Neuronal stem cell (in vitro differentiated cells): ENCODE measurements at regions not wholly inside any gene's neighbourhood (a gene's known extent, or its start where the extent isn't known, plus 50 kb on each side); places are given as distances from the start of the nearest gene placed in this dataset.

ENCODE experiments used
- DNase-seq: peaks from one replicate; pipeline ENCODE4 v3.0.0-alpha.2; 2013; ENCODE audit warnings: low spot score
- H2AFZ ChIP-seq: one replicate; pipeline ENCODE4 v1.6.1; 2013; ENCODE audit warnings: mild to moderate bottlenecking, low read length, inconsistent platforms
- H2AK5ac ChIP-seq: 2 replicates; pipeline ENCODE4 v1.6.1; 2013; ENCODE audit warnings: low read depth, mild to moderate bottlenecking, inconsistent platforms, low read length, moderate library complexity, mixed read lengths
- H2BK120ac ChIP-seq: 2 replicates; pipeline ENCODE4 v1.6.1; 2013; ENCODE audit warnings: low read depth, mild to moderate bottlenecking, inconsistent platforms, low read length, moderate library complexity, mixed read lengths
- H2BK12ac ChIP-seq: one replicate; pipeline ENCODE4 v1.6.1; 2013; ENCODE audit warnings: low read length, inconsistent platforms
- H2BK15ac ChIP-seq: 2 replicates; pipeline ENCODE4 v1.6.1; 2013; ENCODE audit warnings: mild to moderate bottlenecking, low read length, inconsistent platforms, mixed read lengths
- H2BK5ac ChIP-seq: one replicate; pipeline ENCODE4 v1.6.1; 2013; ENCODE audit warnings: inconsistent platforms, mild to moderate bottlenecking, low read length, moderate library complexity
- H3K14ac ChIP-seq: one replicate; pipeline ENCODE4 v1.6.1; 2013; ENCODE audit warnings: low read length, inconsistent platforms
- H3K18ac ChIP-seq: 2 replicates; pipeline ENCODE4 v1.6.1; 2013; ENCODE audit warnings: low read length, inconsistent platforms
- H3K23ac ChIP-seq: 2 replicates; pipeline ENCODE4 v1.6.1; 2013; ENCODE audit warnings: low read depth, mild to moderate bottlenecking, mixed read lengths, low read length, inconsistent platforms; ENCODE audit not compliant: poor library complexity
- H3K27ac ChIP-seq: replicated peaks from 3 replicates; pipeline ENCODE4 v1.5.1; 2013; ENCODE audit warnings: low read length, inconsistent platforms
- H3K27me3 ChIP-seq, 3 experiments: 2 replicates each; pipeline ENCODE4 v1.6.1; 2013; ENCODE audit warnings: low read length in 3 of 3, mild to moderate bottlenecking in 2 of 3, inconsistent platforms in 1 of 3, low read depth in 1 of 3, mixed read lengths in 1 of 3, moderate library complexity in 1 of 3; ENCODE audit not compliant: control insufficient read depth in 3 of 3, insufficient read depth in 3 of 3
- H3K36me3 ChIP-seq, 2 donors: replicated peaks in 1 of 2; 2 replicates each; pipeline ENCODE4 v1.6.1; 2013; ENCODE audit warnings: low read length in 2 of 2; ENCODE audit not compliant: control insufficient read depth in 2 of 2, insufficient read depth in 2 of 2
- H3K4ac ChIP-seq: 2 replicates; pipeline ENCODE4 v1.6.1; 2013; ENCODE audit warnings: inconsistent platforms, mild to moderate bottlenecking, low read length, moderate library complexity
- H3K4me1 ChIP-seq, 2 donors: 1 replicate in 1 of 2; 2 replicates in 1 of 2; pipeline ENCODE4 v1.6.1; 2013; ENCODE audit warnings: low read length in 2 of 2, low read depth in 1 of 2; ENCODE audit not compliant: control insufficient read depth in 2 of 2, insufficient read depth in 1 of 2
- H3K4me2 ChIP-seq: one replicate; pipeline ENCODE4 v1.6.1; 2013; ENCODE audit warnings: mild to moderate bottlenecking, low read length, inconsistent platforms; ENCODE audit not compliant: insufficient read depth, poor library complexity, severe bottlenecking
- H3K4me3 ChIP-seq, 2 donors: 2 replicates each; pipeline ENCODE4 v1.5.1; 2013; ENCODE audit warnings: low read length in 2 of 2, mild to moderate bottlenecking in 2 of 2, inconsistent platforms in 1 of 2, moderate library complexity in 1 of 2
- H3K79me1 ChIP-seq: one replicate; pipeline ENCODE4 v1.6.1; 2013; ENCODE audit warnings: low read depth, mild to moderate bottlenecking, inconsistent platforms, low read length, moderate library complexity
- H3K9ac ChIP-seq: one replicate; pipeline ENCODE4 v1.6.1; 2013; ENCODE audit warnings: mild to moderate bottlenecking, low read depth, low read length, inconsistent platforms; ENCODE audit not compliant: poor library complexity
- H3K9me3 ChIP-seq, 2 donors: replicated peaks in 1 of 2; 2 replicates each; pipeline versions ENCODE3 to v1.6.1; 2013; ENCODE audit warnings: low read length in 2 of 2, mild to moderate bottlenecking in 2 of 2, inconsistent platforms in 1 of 2, low read depth in 1 of 2, mixed read lengths in 1 of 2, moderate library complexity in 1 of 2; ENCODE audit not compliant: control insufficient read depth in 2 of 2, insufficient read depth in 1 of 2
- H4K8ac ChIP-seq: one replicate; pipeline ENCODE4 v1.6.1; 2013; ENCODE audit warnings: low read depth, mild to moderate bottlenecking, inconsistent platforms, low read length, moderate library complexity
- H4K91ac ChIP-seq: one replicate; pipeline ENCODE4 v1.6.1; 2013; ENCODE audit warnings: low read length, low read depth, mild to moderate bottlenecking, inconsistent platforms; ENCODE audit not compliant: poor library complexity
- WGBS, 2 donors: extraction: QIAGEN DNeasy Blood & Tissue Kit; methylation state at CpG; one replicate each; pipeline ENCODE4 v1.1.7; 2013; ENCODE audit warnings: missing lambda C conversion rate in 2 of 2, mixed read lengths in 1 of 2; ENCODE audit not compliant: insufficient read length in 2 of 2, insufficient replicate concordance in 1 of 2; ENCODE audit errors: extremely low coverage in 2 of 2; 5-methylcytosine and 5-hydroxymethylcytosine counted together

DNA sequence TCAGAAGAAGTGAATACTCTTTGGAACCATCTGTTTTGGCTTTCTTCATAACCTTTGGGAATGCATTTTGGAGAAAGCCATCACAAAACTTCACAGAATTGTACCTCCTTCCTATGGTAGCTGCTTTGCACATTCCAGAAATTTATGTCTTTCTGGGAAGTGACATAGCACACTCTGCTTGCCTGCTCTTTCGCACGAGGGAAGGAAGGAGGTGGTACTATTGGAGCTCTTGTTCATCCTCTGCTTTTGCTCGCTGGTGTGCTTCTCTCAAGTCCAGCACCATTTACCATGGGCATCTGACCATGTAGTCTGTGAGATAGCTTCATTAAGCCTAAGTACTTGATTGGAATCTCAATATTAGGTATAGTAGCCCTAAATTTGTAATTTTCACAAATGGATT, 473.3 kb upstream of the SLC35B3 start:
- no peaks in the 10 kb centered on the region for H3K36me3 ChIP-seq
- peaks cover 0 to 1% of the 10 kb centered on the region in 2 donors for H3K9me3 ChIP-seq
- DNase-seq: no peak
- no peak overlapping the region for H3K4me3 ChIP-seq
- H3K27ac ChIP-seq: no peak overlapping the region
- no peak overlapping the region for H2AFZ ChIP-seq
- no peak overlapping the region for H2AK5ac ChIP-seq
- no CpG with 5 or more reads among the region's 3 CpGs for WGBS, 2 donors
- no peak overlapping the region for H3K18ac ChIP-seq
- no peaks in the 10 kb centered on the region for H3K4me1 ChIP-seq
- H4K91ac ChIP-seq: no peak overlapping the region
- no peak overlapping the region for H2BK120ac ChIP-seq
- H4K8ac ChIP-seq: no peak overlapping the region
- H3K4ac ChIP-seq: no peak overlapping the region
- no peak overlapping the region for H3K23ac ChIP-seq
- H3K79me1 ChIP-seq: no peaks in the 10 kb centered on the region
- H3K9ac ChIP-seq: no peak overlapping the region
- H2BK5ac ChIP-seq: no peak overlapping the region
- no peak overlapping the region for H2BK12ac ChIP-seq
- no peaks in the 10 kb centered on the region for H3K27me3 ChIP-seq
- H3K4me2 ChIP-seq: no peak overlapping the region
- no peak overlapping the region for H2BK15ac ChIP-seq
- H3K14ac ChIP-seq: no peak overlapping the region

DNA sequence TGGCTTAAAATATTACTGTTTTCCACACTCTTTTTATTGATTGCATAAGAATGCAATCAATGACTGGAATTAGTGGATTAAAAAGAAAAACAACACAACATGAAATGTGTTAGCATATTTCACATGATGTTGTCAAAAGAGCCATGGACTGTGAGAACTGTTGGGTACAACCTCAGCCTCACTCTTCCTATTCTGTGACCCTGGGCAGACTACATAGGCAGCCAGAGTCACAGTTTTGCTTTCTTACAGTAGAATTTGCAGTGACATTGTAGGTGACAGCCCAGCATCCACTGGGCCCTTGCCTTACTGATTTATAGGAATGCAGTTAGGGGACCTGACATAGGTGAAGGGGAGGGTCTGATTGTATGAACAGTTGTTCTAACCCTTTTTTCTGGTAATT, 471.4 kb upstream of the SLC35B3 start:
- Histone ChIP-seq H3K4ac (no peak overlapping the region), H3K27ac (no peak overlapping the region), H3K27me3 (no peaks in the 10 kb centered on the region), H3K14ac (no peak overlapping the region), H2AK5ac (no peak overlapping the region), H3K23ac (no peak overlapping the region), H2BK12ac (no peak overlapping the region), H2BK5ac (no peak overlapping the region), H2AFZ (no peak overlapping the region), H2BK120ac (no peak overlapping the region), H4K8ac (no peak overlapping the region), H3K9me3 (no peaks in the 10 kb centered on the region), H4K91ac (no peak overlapping the region), H3K18ac (no peak overlapping the region), H3K9ac (no peak overlapping the region), H3K36me3 (no peaks in the 10 kb centered on the region), H3K4me3 (no peak overlapping the region), H3K79me1 (no peaks in the 10 kb centered on the region), H3K4me2 (no peak overlapping the region), H3K4me1 (no peaks in the 10 kb centered on the region), H2BK15ac (no peak overlapping the region)
- DNase-seq: no peak

DNA sequence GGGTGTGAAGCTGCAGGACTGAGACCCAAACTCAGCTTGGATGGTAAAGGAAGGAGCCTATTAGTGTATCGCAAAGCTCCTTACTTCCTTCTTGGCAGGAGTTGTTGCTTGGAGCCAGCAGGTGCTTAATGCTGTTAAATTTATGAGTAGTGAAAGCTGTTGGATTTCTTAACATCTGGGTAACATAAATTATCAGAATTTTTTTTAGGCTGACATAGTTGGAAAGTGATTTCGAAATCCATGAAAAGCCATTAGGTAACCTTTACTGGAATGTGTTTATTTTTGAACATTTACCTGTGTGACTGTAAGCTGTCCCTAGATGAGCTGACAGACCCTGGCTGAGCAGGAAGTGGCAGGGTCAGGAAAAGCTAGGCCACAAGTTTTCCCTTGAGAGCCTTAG, 470.4 kb upstream of the SLC35B3 start:
- no peak overlapping the region for H3K14ac ChIP-seq
- H3K23ac ChIP-seq: no peak overlapping the region
- no peaks in the 10 kb centered on the region for H3K36me3 ChIP-seq
- no peak overlapping the region for H3K9ac ChIP-seq
- H3K27ac ChIP-seq: no peak overlapping the region
- H3K27me3 ChIP-seq: no peaks in the 10 kb centered on the region
- no peak overlapping the region for H3K4ac ChIP-seq
- no peak for DNase-seq
- no peaks in the 10 kb centered on the region for H3K79me1 ChIP-seq
- H2AFZ ChIP-seq: no peak overlapping the region
- H2BK5ac ChIP-seq: no peak overlapping the region
- H2BK15ac ChIP-seq: no peak overlapping the region
- WGBS, 2 donors: no CpG with 5 or more reads among the region's 2 CpGs
- H3K4me1 ChIP-seq: no peaks in the 10 kb centered on the region
- H3K4me3 ChIP-seq: no peak overlapping the region
- no peak overlapping the region for H2BK12ac ChIP-seq
- no peak overlapping the region for H2BK120ac ChIP-seq
- H3K9me3 ChIP-seq: no peaks in the 10 kb centered on the region
- no peak overlapping the region for H3K4me2 ChIP-seq
- no peak overlapping the region for H2AK5ac ChIP-seq
- H4K91ac ChIP-seq: no peak overlapping the region
- H3K18ac ChIP-seq: no peak overlapping the region
- no peak overlapping the region for H4K8ac ChIP-seq

DNA sequence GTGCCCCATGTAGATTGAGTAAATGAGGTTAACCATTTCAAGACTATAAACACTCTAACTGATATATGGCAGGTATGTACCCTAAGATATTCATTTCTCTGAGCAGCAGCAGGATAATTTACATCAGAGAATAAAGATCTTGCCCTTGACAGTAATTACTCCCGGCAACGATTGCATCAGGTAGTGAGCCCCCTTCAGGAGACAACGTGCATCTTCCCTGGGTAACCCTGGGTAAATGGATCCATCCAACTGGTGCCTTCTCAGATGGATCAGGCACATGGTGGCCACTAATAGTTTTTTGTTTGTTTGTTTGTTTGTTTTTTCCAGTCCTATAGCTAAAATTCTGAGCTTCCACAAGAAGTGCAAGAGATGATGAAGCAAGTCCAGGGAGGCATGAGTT, 469.4 kb upstream of the SLC35B3 start:
- Histone ChIP-seq H3K9ac (no peak overlapping the region), H3K9me3 (no peaks in the 10 kb centered on the region), H4K91ac (no peak overlapping the region), H2BK15ac (no peak overlapping the region), H3K4me3 (no peak overlapping the region), H3K79me1 (no peaks in the 10 kb centered on the region), H3K14ac (no peak overlapping the region), H2AFZ (no peak overlapping the region), H3K23ac (no peak overlapping the region), H3K18ac (no peak overlapping the region), H3K27ac (no peak overlapping the region), H3K4ac (no peak overlapping the region), H2AK5ac (no peak overlapping the region), H2BK120ac (no peak overlapping the region), H2BK12ac (no peak overlapping the region), H3K4me1 (no peaks in the 10 kb centered on the region), H4K8ac (no peak overlapping the region), H3K36me3 (no peaks in the 10 kb centered on the region), H3K27me3 (no peaks in the 10 kb centered on the region), H3K4me2 (no peak overlapping the region), H2BK5ac (no peak overlapping the region)
- no peak for DNase-seq
- no CpG with 5 or more reads among the region's 3 CpGs for WGBS, 2 donors
